ENCODE measurements at regions not wholly inside any gene's neighbourhood (a gene's known extent, or its start where the extent isn't known, plus 50 kb on each side); places are given as distances from the start of the nearest gene placed in this dataset.
"Not testable (repeated sequence)": the region's sequence is repeated elsewhere in the genome, so short reads cannot be mapped to it uniquely, and the experiment has no call there.

DNA sequence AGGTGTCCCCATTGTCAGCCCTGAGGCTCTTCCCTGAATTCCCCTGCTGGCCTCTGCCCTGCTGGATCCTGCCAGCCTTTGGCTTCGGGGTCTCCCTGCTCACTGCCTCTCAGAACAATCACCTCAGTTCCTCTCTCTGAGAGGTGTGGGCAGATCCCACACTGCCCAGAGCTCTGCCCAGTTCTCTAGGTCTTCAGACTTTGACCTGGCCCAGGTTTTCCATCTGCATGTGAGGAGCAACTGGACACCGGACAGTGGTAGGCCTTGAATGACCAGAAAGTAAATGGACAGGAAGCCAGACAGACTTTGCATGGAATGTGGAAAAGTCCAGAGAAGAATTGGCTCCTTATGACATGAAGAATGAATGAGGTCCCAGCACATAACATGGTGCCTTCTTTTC, 111.8 kb downstream of the FOXD4L6 start:
- DNase-seq: not testable (repeated sequence)

GRCh38 chr9:40999952-41000700, 128.4 kb downstream of the FOXD4L6 start:
- DNase-seq: peak; percentile 47

DNA sequence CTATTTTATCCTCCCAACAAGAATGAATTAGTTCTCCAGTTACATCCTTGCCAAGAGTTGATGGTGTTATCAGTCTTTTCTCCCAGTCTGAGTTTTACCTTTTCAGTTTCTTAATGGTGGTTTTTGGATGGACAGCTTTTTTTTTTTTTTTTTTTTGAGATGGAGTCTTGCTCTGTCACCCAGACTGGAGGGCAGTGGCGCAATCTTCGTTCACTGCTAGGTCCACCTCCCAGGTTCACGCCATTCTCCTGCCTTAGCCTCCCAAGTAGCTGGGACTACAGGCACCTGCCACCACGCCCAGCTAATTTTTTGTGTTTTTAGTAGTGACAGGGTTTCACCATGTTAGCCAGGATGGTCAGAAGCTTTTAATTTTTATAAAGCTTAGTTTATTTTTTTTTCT, 133.0 kb downstream of the FOXD4L6 start:
- peak; percentile 40 for DNase-seq

DNA sequence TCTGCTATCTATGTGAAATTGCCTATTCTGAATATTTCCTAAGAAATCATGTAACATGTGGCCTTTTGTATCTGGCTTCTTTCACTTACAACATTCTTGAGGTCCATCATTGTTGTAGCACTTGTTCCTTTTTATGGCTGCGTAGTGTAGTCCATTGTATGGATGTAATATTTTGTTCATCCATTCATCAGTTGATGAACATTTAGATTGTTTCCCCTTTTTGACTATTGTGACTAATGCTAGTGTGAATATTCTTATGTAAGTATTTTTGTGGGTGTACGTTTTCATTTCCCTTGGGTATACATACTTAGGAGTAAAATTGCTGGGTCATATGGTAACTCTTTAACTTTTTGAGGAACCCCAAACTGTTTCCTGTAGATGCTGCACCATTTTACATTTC, 134.6 kb downstream of the FOXD4L6 start:
- DNase-seq: peak; percentile 82

DNA sequence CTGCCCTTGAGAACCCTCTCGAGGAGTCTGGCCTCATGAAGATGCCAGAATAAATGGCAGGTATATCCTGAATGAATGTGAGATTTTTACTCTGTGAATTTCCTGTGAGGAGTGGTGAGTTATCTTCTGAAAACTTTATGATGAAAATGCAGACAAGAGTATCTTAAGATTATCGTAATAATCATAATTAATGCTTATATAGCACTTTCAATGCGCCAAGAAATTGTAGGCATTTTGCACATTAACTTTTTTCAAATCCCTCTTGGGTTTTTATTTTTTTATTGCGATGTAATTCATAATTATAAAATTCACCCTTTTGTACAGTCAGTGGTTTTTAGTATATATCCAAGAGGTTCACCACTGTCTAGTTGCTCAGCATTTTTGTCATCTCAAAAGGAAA, 135.1 kb downstream of the FOXD4L6 start:
- not testable (repeated sequence) for DNase-seq

- DNase-seq: peak; percentile 45
Observed at GRCh38 chr9:40992472-40992821, 136.0 kb downstream of the FOXD4L6 start.

DNA sequence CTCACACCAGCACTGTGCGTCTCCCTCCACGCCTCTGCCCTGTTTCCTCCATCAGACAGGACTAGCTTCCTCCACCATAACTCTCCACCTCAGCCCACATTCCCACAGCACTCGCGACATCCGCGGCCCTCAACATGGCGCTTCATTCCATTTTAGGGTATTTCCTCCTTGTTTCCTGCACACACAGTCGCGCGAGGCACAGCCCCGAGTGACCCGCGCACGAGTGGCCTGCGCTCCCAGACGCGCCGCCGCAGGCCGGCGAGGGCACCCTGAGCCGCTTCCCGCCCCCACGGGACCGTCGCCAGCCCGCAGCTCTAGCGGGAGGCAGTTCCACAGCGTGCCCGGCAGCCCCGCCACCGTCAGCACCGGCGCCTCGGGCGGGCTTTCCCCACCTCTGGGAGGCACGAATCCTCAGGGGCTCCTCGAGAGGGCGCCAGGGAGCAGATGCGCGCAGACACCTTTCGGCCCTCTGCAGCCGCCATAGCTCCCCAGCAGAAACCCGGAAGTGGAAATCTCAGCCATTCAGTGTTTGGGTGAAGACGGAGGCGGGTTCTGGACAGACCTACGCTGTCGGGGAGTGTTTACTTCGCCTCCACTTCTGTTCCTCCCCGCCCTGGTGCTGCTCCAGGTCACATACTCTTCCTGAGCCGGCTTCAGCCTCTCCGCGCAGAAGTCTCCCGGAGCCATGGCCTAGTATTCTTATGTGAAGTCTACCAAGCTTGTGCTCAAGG, 136.6 kb downstream of the FOXD4L6 start:
- peak; percentile 100 for DNase-seq

- not testable (repeated sequence) for DNase-seq
Observed at GRCh38 chr9:40991100-40991740, 137.3 kb downstream of the FOXD4L6 start.

DNA sequence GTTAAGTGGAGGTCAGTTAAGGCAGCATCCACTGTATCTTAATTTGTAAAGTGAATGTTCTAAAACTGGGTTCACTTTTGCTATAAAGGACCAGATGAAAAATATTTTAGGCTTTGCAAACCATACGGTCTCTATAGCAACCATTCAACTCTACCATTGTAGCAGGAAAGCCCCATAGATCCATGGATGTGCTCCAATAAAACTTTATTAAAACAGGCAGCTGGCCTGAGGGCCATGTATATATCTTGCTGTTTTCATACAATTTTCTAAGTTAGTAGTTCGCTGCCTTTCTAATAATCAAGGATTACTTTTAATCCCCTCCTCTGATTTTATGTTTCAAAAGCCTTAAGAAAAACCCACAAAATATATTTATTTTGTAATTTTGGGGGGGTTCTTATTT, 142.1 kb downstream of the FOXD4L6 start:
- not testable (repeated sequence) for DNase-seq

DNA sequence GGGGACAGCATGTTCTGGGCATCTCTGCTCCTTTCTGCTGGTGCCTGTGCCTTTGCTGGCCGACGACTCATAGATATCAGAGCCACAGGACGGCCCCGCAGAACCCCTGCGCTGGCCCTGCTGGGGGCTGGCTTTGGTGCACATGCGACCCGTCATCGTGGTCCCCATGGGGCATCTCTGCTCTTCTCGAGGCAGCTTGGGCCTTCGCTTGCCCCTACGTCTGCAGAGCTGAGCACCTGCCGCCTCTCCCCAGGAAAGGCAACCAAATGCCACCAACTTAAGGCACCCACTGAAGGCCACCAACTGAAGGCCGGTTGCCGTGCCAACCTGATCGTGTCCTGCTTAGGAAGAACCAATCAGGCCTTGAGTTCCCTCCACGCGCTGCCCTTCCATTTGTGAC, 153.1 kb downstream of the FOXD4L6 start:
- DNase-seq: not testable (repeated sequence)

- not testable (repeated sequence) for DNase-seq
Observed at GRCh38 chr9:40974912-40975311, 153.6 kb downstream of the FOXD4L6 start.

DNA sequence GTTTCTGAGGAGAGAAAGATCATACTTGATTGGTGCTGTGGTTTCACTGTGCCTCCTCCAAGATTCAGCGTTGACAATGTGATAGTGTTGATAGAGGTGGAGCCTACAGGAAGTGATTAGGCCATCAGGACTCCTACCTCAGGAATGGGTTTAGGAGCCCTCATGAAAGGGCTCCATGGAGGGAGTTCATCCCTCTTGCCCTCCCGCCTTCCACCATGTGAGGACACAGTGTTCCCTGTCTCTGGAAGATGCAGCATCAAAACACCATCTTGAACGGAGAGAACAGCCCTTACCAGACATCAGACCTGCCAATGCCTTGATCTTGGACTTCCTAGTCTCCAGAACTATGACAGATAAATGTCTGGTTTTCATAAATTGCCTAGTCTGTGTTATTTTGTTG, 156.7 kb downstream of the FOXD4L6 start:
- not testable (repeated sequence) for DNase-seq

- DNase-seq: not testable (repeated sequence)
Observed at GRCh38 chr9:40970340-40970739, 158.1 kb downstream of the FOXD4L6 start.

DNA sequence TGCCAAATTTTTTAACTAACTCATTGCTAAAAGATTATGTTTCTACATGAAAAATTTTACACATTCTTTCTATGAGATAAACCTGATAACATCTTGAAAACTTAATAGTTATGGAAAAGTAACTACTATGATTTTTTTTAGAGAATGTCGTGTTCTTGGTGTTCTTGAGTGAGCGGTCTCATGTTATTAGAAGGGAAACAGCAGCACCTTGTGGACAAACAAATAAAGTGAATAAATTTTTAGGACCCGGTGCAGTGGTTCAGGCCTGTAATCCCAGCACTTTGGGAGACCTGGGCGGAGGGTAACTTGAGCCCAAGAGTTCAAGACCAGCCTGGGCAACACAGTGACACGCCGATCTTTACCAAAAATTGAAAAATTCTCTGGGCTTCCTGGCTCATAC, 166.0 kb downstream of the FOXD4L6 start:
- not testable (repeated sequence) for DNase-seq

- DNase-seq: not testable (repeated sequence)
Observed at GRCh38 chr9:40951876-40952494, 176.5 kb downstream of the FOXD4L6 start.

DNA sequence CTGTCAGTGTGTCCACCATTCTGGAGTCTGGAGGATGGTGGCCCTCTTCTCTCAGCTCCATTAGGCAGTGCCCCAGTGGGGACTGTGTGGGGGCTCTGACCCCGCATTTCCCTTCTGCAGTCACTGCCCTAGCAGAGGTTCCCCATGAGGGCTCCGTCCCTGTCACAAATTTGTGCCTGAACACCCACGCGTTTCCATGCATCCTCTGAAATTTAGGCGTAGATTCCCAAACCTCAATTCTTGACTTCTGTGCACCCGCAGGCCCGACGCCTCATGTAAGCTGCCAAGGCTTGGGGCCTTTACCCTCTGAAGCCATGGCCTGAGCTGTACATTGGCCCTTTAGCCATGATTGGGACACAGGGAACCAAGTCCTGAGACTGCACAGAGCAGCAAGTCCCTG, 182.3 kb downstream of the FOXD4L6 start:
- DNase-seq: not testable (repeated sequence)

DNA sequence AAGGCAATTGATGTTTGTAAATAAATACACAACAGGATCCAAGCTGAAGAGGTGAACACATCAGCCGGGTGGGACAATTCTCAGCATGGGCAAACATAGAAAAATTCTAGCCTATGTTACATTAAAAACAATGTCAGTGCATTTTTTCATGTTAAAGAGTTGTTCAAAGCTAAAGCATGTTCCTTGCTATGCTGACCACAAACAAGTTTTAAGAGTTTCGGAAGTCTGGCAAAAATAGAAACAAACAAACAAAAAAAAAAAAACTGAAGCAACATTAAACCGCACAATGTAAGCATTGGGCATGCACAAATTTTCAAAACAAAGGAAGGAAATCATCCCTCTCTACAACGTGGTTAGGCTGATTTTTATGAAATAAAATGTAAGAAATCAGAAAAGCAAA, 185.8 kb downstream of the FOXD4L6 start:
- DNase-seq: not testable (repeated sequence)

DNA sequence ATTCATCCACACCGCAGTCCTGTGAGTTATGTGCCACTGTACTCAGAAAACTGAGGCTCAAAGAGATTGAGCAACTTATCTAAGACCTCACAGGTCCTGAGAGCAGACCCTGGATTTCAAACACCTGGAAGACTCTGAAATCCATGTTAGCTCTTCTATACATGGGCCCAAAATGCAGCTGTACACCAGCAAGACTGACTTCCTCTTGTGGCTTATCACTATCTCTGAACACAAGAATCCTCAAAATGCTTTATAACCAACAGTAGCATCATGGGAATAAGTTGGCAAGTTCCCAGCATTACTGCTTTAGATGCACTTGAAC, 188.6 kb downstream of the FOXD4L6 start:
- DNase-seq: not testable (repeated sequence)

DNA sequence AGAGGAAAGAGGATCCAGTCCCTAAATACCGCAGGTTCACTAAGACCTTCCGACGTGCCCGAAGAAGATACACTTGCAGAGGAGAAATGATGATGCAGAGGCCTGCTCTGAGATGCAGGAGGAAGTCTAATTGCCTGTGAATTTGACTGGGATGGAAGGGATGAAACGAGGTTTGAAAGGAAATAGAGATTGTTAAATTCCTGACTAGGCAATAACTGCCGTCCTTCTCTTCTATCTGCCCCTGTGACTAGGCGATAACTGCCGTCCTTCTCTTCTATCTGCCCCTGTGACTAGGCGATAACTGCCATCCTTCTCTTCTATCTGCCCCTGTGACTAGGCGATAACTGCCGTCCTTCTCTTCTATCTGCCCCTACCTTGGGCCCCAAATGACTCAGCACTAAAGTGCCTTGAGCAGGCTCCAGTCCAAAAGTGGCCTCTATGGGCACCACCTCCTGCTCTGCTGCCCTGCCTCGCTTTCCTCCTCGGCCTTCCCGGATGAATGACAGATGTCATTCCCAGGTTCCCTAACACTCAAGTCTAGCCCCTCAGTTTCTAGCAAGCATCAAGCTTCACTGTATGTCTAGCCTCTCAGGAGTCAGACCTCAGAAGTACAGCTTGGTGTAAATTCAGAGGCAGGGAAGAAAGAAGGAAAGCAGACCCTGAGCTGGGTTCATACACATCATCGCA, 189.1 kb downstream of the FOXD4L6 start:
- not testable (repeated sequence) for DNase-seq

GRCh38 chr9:40935336-40935735, 193.1 kb downstream of the FOXD4L6 start:
- DNase-seq: no peak

DNA sequence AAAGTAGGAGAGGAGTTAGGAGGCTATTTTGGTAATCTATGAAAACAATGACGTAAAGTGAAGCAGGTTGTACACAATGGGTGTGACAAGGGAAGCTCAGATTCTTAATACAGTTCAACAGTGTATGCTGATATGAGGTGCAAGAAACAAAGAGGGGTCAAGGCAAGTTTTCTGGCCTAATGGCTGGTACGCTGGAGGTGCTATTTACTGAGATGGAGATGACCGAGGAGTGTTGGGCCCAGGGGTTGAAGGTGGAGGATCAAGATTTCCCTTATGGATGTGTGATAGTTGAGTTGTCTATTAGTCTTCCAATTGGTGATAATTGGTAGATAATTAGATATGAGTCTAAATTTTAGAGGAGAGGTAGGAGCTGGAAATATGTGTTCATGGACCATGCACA, 194.0 kb downstream of the FOXD4L6 start:
- DNase-seq: not testable (repeated sequence)

DNA sequence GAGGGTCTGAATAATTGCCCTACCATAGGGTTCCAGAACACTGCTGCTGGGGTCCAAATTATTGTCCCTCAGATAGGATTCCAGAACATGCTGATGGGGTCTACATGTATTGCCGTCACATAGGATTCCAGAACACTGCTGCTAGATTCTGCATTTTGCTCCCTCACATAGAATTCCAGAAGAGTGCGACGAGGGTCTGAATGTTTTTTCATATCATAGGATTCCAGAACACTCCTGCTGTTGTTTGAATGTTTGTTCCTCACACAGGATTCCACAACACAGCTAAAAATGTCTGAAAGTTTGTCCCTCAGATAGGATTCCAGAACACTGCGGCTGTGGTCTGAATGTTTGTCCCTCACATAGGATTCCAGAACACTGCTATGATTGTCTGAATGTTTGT, 198.1 kb downstream of the FOXD4L6 start:
- DNase-seq: not testable (repeated sequence)

DNA sequence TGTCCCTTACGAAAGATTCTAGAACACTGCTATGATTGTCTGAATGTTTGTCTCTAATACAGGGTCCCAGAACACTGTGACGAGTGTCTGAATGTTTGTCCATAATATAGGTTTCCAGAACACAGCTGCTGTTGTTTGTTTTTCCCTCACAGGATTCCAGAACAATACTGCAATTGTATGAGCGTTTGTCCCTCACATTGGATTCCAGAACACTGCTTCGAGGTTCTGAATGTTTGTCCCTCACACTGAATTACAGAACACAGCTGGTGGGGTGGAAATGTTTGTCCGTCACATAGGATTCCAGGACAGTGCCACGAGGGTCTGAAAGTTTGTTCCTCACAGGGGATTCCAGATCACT, 199.0 kb downstream of the FOXD4L6 start:
- DNase-seq: not testable (repeated sequence)
